ENCODE measurements at regions not wholly inside any gene's neighbourhood (a gene's known extent, or its start where the extent isn't known, plus 50 kb on each side); places are given as distances from the start of the nearest gene placed in this dataset.

GRCh38 chr1:17998889-17999288 lies 108.7 kb upstream of the IGSF21 start:
- TF ChIP-seq CTCF (IDR thresholded peaks at IDR 0.05 in 2 of 3, conservative IDR thresholded peaks at IDR 0.05 in 1 of 3; ENCODE audit: borderline replicate concordance in 1 of 3, insufficient read depth in 1 of 3, low read depth in 2 of 3, low read length in 2 of 3): peak in 2 of 3 experiments; percentile 50 to 53; a peak in 4 of 6 replicates
- no peak for TF ChIP-seq YY1 (IDR thresholded peaks at IDR 0.05; ENCODE audit: extremely low read depth, insufficient replicate concordance, low read depth, low read length)
- no peak for TF ChIP-seq POLR2AphosphoS5 (IDR thresholded peaks at IDR 0.05; ENCODE audit: low read depth, low read length)
- TF ChIP-seq ZFX (IDR thresholded peaks at IDR 0.05): no peak

Data from HCT116 (cell line).